Eye (tissue), 1 donor: ENCODE measurements at regions not wholly inside any gene's neighbourhood (a gene's known extent, or its start where the extent isn't known, plus 50 kb on each side); places are given as distances from the start of the nearest gene placed in this dataset.
"Not testable (repeated sequence)": the region's sequence is repeated elsewhere in the genome, so short reads cannot be mapped to it uniquely, and the experiment has no call there.

Source experiments
- DNase-seq: peaks from one replicate; pipeline ENCODE4 v3.0.0-alpha.2; 2015

DNA sequence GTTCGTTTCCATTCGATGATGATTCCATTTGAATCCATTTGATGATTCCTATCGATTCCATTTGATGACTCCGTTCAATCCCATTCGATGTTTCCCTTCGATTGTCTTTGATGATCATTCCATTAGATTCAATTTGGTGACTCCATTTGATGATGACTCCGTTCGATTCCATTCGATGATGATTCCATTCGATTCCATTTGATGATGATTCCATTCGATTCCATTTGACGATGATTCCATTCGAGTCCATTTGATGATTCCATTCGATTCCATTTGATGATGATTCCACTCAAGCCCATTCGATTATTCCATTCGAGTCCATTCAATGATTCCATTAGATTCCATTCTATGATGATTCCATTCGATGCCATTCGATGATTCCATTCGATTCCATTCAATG is 2730.6 kb downstream of the RPIA start:
- not testable (repeated sequence) for DNase-seq

DNA sequence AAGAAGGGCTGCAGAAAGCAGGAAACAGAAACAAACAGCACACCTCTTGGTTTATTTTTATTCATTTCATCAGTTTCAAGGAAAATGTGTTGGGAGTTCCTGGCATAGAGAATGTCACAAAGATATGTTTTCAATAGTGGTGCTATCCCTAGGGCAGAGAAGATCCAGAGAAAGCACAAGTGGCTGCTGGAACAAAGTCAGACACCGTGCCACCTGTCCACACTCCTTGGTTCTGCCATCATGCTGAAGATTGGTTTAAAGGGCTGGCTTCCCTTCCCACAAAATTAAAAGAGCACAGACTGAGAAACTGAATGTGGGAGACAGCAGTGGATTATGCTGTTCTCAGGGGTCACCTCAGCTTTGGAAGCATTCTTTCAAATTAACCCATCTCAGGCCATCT is 2735.7 kb downstream of the RPIA start:
- not testable (repeated sequence) for DNase-seq

DNA sequence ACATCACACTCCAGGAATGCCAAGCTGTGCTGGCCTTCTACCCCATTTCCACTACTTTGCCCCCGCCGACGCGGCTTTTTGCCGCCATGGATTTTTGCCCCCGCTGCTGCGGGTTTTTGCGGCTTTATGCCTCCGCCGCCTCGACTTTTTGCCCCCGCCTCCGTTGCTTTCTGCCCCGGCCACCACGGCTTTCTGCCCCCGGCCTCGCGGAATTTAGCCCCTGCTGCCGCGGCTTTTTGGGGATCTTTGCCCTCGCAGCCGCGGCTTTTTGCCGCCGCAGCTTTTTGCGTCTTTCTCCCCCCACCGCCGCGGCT is 2750.4 kb downstream of the RPIA start:
- not testable (repeated sequence) for DNase-seq

DNA sequence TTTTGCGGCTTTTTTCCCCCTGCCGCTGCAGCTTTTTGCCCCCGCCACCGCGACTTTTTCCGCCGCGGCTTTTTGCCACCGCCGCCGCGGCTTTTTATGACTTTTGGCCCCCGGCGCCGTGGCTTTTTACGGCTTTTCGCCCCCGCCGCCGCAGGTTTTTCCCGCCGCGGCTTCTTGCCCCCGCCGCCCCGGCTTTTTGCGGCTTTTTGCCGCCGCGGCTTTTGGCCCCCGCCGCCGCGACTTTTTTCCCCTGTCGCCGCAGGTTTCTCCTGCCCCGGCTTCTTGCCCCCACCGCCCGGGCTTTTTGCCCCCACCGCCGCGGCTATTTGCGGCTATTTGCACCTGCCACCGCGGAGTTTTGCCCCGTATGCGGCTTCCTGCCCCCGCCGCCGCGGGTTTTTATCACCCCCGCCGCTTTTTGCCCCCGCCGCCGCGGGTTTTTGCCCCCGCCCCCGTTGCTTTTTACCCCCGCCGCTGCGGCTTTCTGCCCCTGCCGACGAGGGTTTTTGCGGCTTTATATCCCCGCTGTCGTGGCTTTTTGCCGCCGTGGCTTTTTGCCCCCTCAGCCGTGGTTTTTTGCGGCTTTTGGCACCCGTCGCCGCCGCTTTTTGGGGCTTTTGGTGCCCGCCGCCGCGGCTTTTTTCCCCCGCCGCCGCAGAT is 2750.9 kb downstream of the RPIA start:
- DNase-seq: peak; percentile 53

DNA sequence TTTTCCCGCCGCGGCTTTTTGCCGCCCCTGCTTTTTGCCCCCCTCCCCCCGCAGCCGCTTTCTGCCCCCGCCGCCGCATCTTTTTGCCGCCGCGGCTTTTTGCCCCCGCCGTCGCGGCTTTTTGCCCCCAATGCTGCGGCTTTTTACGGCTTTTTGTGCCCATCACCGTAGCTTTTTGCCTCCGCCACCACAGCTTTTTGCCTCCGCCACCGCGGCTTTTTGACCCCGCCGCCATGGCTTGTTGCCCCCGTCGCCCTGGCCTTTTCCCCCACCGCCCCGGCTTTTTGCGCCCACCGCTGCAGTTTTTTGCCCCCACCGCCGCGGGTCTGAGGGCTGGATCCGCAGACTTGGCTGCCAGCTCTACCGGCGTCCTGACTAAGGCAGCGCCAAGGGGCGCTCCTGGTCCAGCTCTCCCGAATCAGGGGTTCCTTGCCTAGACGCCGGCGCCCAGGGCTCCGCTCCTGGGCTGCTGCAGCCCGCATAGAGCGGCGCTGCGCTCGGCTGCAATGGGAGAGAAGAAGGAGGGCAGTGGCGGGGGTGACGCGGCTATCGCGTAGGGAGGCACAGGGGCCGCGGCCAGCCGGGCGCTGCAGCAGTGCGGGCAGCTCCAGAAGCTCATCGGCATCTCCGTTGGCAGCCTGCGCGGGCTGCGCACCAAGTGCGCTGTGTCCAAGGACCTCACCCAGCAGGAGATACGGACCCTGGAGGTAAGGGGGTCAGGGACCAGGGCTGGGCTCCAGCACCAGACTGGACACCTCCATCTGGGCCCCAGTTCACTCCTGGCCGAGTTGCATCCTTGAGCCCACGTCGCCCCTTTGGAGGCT is 2751.6 kb downstream of the RPIA start:
- DNase-seq: peak; percentile 42

DNA sequence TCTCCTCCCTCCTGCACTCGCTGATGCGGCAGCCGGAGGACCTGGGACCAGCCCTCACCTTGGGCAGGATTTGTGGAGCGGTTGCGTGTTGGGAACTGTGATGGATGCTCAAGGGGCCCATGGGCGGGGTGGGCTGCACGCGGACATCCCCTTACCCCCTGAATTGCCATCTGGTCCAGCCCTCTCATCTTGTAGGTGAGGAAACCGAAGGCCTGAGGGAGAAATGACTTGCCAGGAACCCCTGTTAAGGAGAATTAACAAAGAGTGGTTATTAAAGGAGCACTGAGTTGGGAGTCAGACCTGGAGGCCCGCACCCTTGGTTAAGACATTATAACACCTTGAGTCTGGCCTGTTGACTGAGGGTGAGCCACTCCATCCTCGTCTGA is 2752.2 kb downstream of the RPIA start:
- DNase-seq: not testable (repeated sequence)

DNA sequence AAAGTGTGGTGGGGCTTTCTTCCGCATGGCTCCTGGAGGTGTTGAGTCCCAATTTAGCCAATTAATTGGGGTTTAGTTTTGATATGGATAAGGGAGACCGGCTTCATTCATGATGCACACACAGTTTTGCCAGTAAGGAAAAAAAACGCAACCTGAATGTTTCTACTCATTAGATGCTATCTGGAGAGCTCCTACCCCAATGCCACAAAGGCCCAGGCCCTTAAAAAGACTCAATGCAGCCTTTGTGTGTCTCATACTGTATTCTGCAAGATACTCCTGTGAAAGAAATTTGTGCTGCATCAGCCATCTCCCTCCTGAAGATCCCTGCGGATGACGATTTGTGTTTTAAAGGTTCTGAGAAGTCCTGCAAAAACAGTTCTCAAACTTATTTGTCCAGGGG is 2754.2 kb downstream of the RPIA start:
- DNase-seq: not testable (repeated sequence)

DNA sequence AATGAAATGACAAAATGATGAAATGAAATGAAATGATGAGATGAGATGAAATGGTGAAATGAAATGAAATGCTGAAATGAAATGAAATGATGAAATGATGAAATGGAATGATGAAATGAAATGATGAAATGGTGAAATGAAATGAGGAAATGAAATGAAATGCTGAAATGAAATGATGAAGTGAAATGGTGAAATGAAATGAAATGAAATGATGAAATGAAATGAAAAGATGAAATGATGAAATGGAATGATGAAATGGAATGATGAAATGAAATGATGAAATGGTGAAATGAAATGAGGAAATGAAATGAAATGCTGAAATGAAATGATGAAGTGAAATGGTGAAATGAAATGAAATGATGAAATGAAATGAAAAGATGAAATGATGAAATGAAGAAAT is 2755.0 kb downstream of the RPIA start:
- not testable (repeated sequence) for DNase-seq

GRCh38 chr2:91446915-91447314 is 2755.4 kb downstream of the RPIA start:
- DNase-seq: not testable (repeated sequence)

GRCh38 chr2:91447508-91447907 is 2756.0 kb downstream of the RPIA start:
- not testable (repeated sequence) for DNase-seq

DNA sequence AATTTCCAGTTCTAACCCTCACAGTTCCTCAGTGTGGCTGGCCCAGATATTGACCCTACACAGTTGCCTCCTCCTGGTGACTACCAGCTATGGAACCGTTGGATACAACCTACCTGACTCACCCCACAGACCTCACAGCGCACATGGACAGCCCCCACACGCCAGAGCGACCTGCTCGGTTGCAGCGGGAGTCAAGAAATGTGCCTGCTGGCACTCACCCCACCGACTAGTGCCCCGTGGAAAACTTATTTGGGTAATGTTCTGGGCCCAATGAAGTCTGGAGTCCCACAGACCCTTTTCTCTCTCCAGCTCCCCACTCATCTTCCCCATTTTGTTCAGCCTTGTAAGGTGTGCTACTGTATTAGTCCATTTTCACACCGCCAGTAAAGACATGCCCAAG is 2770.8 kb downstream of the RPIA start:
- not testable (repeated sequence) for DNase-seq

- not testable (repeated sequence) for DNase-seq
Measured at GRCh38 chr2:91463007-91463406, 2771.5 kb downstream of the RPIA start.

DNA sequence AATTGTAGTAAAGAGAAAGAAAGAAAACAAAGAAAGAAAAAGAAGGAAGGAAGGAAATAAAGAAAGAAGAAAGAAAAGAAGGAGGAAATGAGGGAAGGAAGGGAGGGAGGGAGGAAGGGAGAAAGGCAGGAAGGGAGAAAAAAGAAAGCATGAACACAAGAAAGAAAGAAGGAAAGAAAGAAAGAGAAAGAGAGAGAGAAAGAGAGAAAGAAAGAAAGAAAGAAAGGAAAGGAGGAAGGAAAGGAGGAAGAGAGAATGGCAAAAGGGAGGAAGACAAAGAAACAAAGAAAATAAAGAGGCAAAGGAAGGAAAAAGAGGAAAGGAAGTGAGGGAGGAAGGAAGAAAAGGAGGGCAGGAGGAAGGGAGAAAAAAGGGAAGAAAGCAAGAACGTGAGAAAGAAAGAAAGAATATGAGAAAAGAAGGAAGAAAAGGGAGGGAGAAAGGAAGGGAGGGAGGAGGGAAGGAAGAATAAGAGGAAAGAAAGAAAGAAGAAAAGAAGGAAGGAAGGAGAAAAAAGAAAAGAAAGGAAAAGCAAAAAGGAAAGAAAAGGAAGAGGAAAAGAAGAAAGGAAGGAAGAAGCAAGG is 2775.4 kb downstream of the RPIA start:
- not testable (repeated sequence) for DNase-seq

DNA sequence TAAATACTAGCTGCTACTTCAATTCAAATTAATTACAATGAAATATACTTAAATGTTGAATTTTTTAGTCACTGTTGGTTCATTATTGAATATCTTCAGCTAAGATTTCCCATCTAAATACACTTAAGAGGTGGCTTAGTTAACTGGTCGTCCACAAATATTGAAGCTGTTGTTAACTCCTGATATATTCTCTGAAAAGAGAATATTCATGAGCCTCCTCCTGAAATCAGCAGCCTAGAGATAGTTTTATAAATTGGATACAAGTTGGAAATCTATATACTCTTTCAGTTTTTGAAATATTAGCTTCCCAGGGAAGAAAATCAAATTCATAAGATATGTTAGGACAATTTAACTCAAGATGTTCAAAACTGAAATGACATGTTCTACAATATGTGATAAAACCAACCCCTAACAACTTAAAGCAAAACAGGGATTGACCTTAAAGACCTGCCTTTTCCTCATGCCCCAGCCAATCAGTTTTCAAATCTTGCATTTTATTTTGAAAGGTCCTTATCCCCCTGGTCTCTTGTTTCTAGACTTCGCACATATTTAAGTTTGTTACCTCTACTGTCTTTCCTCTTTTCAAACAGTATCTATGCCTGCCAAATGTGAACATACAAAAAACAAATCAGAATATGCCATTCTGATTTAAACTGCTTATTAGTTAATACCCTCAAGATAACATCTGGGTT is 2784.9 kb downstream of the RPIA start:
- DNase-seq: peak; percentile 43

- peak; percentile 15 for DNase-seq
Measured at GRCh38 chr2:91476936-91477246, 2785.4 kb downstream of the RPIA start.

DNA sequence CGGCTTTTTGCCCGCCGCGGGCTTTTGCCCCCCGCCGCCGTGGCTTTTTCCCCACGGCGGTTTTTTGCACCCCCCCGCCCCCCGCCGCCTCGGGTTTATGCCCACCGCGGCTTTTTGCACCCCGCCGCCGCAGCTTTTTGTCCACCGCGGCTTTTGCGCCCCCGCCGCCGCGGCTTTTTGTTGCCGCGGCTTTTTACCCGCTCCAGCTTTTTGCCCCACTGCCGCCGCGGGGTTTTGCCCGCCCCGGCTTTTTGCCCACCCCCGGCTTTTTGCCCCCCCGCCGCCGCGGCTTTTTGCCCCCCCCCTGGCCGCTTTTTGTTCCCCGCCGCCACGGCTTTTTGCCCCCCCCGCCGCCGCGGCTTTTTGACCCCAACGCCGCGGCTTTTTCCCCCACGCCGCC is 2785.8 kb downstream of the RPIA start:
- DNase-seq: not testable (repeated sequence)

DNA sequence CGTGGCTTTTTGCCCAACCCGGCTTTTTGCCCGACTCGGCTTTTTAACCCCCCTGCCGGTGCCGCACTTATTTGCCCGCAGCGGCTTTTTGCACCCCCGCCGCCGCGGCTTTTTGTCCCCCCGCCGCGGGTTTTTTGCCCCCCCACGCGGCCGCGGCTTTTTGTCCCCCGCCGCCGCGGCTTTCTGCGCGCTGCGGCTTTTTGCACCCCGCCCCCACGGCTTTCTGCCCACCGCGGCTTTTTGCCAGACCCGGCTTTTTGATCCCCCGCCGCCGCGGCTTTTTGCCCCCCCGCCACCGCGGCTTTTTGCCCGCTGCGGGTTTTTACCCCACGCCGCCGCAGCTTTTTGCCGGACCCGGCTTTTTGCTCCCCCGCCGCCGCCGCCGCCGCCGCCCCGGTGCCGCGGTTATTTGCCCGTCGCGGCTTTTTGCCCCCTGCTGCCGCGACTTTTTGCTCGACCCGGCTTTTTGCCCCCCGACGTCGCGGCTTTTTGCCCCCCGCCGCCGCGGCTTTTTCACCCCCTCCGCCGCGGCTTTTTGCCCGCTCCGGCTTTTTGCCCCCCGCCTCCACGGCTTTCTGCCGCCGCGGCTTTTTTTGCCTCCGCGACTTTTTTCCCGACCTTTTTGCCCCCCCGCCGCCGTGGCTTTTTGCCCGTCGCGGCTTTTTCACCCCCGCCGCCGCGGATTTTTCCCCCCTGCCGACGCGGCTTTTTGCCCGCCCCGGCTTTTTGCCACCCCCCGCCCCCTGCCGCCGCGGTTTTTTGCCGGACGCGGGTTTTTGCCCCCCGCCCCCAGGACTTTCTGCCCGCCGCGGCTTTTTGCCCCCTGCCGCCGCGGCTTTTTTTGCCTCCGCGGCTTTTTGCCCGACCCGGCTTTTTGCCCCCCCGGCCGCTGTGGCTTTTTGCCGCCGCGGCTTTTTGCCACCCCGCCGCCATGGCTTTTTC is 2786.5 kb downstream of the RPIA start:
- peak; percentile 87 for DNase-seq

DNA sequence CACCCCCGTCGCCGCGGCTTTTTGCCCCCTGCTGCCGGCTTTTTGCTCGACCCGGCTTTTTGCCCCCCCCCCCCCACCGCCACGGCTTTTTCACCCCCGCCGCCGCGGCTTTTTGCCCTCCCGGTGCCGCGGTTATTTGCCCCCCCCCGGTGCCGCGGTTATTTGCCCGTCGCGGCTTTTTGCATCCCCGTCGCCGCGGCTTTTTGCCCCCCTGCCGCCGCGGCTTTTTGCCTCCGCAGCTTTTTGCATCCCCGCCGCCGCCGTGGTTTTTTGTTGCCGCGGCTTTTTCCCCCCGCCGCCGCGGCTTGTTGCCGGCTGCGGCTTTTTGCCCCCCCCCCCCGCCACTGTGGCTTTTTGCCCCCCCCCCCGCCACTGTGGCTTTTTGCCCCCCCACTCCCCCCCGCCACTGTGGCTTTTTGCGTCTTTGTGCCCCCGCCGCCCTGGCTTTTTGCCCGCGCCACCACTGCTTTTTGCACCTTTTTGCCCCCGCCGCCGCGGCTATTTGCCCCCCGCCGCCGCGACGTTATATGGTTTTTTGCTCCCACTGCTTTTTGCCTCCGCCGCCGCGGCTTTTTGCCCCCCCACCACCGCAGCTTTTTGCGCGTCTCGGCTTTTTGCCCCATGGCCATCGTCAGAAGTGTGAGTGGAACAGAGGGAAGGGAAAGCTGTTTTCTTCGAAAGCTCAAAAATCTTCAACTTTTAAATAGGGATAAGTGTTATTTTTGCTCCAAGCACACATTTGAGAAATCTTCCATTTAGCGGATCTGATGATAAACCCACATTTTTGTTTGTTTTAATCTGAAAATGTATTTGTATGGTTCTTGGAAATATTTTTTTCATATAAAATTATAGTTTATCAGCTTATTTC is 2787.6 kb downstream of the RPIA start:
- DNase-seq: peak; percentile 55

- not testable (repeated sequence) for DNase-seq
Measured at GRCh38 chr2:91485226-91485625, 2793.8 kb downstream of the RPIA start.

- DNase-seq: not testable (repeated sequence)
Measured at GRCh38 chr2:91497129-91498064, 2805.9 kb downstream of the RPIA start.
